ENCODE measurements at regions not wholly inside any gene's neighbourhood (a gene's known extent, or its start where the extent isn't known, plus 50 kb on each side); places are given as distances from the start of the nearest gene placed in this dataset.

DNA sequence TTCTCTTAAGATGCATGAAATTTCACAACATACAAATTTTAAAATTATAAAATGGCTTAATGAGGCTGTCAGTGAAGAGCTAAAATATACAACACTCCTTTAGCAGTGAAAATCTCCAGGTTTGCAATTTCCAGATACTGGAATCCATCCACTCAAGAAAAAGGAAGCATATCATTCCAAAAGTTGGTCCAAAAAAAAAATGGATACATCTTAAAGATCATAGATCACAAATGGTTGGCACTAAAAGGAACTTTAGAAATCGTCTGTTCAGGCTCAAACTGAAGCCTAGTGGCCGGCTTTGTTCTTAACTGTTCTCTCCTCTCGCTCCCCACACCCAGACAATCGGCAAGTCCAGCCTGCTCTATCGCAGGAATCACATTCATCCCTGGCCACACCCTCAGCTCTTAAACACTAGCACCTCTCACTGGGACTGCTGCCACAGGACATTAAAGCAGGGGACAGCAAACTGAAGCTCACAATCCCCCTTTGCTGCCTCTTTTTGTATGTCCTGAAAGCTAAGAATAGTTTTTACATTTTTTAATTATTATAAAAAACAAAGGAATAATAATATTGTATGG, 130.3 kb upstream of the CDIN1 start:
- in situ Hi-C loops (cut with MboI) (no loop called here), intact Hi-C loops (cut with micrococcal nuclease; ENCODE audit: unreplicated experiment) (no loop called here)
- ChIA-PET RAD21 (ENCODE audit: unreplicated experiment) (no interaction called here), POLR2A (no interaction called here), CTCF (interaction anchor here (1.0 to 1.2 kb wide), 2 partner anchors 19 to 53 kb away, joined by 3 read pairs; no protein-coding TSS in a partner anchor), SMC1A (ENCODE audit: uncharacterized antibody, unreplicated experiment) (interaction anchor here (0.8 kb wide), 1 partner anchor 9 kb away, joined by 3 read pairs; no protein-coding TSS in a partner anchor)
- no TSS peak for BruUV-seq (replicated peaks)
- no peak for FAIRE-seq
- DNase-seq (ENCODE audit: low read depth, low spot score), result no peak
- Histone ChIP-seq H3K9me3 (replicated peaks; ENCODE audit: control insufficient read depth, insufficient read depth, low read length) (no peaks in the 10 kb centered on the region), H3K27ac (ENCODE audit: control insufficient read depth, insufficient read depth) (no peak overlapping the region), H4K20me1 (ENCODE audit: control insufficient read depth, insufficient read depth) (no peaks in the 10 kb centered on the region), H3K9ac (ENCODE audit: control insufficient read depth, insufficient read depth, low read length) (no peak overlapping the region), H3K4me2 (ENCODE audit: control insufficient read depth, insufficient read depth) (no peak overlapping the region), H3K4me1 (ENCODE audit: control insufficient read depth, insufficient read depth, low read length) (no peaks in the 10 kb centered on the region), H3K36me3 (ENCODE audit: control insufficient read depth in 2 of 2, insufficient read depth in 2 of 2, low read length in 1 of 2) (no peaks in the 10 kb centered on the region), H2AFZ (ENCODE audit: control insufficient read depth, low read depth, low read length) (no peak overlapping the region), H3K4me3 (no peak overlapping the region), H3K27me3 (replicated peaks in 1 of 2; ENCODE audit: control insufficient read depth in 2 of 2, insufficient read depth in 2 of 2, low read length in 1 of 2) (no peaks in the 10 kb centered on the region), H3K79me2 (ENCODE audit: control insufficient read depth, insufficient read depth, low read length) (no peaks in the 10 kb centered on the region)
- no peak for ATAC-seq
- WGBS (ENCODE audit: insufficient coverage, insufficient replicate concordance, low lambda C conversion rate, missing lambda C conversion rate), result 31% methylated on average over 5 of the region's 5 CpGs
- TF ChIP-seq IKZF2 (IDR thresholded peaks at IDR 0.05), result no peak
- no peak for TF ChIP-seq MEF2B (IDR thresholded peaks at IDR 0.05; ENCODE audit: partially characterized antibody, poor library complexity, severe bottlenecking)
- TF ChIP-seq HDGF (IDR thresholded peaks at IDR 0.05), result no peak
- no peak for TF ChIP-seq FOS (IDR thresholded peaks at IDR 0.05; ENCODE audit: borderline replicate concordance, extremely low read depth, insufficient read length)
- no peak for TF ChIP-seq ELK1 (IDR thresholded peaks at IDR 0.05; ENCODE audit: low read depth, low read length)
- TF ChIP-seq, protein P1, sequence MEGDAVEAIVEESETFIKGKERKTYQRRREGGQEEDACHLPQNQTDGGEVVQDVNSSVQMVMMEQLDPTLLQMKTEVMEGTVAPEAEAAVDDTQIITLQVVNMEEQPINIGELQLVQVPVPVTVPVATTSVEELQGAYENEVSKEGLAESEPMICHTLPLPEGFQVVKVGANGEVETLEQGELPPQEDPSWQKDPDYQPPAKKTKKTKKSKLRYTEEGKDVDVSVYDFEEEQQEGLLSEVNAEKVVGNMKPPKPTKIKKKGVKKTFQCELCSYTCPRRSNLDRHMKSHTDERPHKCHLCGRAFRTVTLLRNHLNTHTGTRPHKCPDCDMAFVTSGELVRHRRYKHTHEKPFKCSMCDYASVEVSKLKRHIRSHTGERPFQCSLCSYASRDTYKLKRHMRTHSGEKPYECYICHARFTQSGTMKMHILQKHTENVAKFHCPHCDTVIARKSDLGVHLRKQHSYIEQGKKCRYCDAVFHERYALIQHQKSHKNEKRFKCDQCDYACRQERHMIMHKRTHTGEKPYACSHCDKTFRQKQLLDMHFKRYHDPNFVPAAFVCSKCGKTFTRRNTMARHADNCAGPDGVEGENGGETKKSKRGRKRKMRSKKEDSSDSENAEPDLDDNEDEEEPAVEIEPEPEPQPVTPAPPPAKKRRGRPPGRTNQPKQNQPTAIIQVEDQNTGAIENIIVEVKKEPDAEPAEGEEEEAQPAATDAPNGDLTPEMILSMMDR (IDR thresholded peaks at IDR 0.05 in 2 of 3, conservative IDR thresholded peaks at IDR 0.05 in 1 of 3; ENCODE audit: control insufficient read depth in 2 of 3, extremely low read depth in 1 of 3, insufficient read depth in 1 of 3, low read depth in 3 of 3, low read length in 3 of 3), result no peak

Measured in GM12878 (cell line).